ENCODE measurements at regions not wholly inside any gene's neighbourhood (a gene's known extent, or its start where the extent isn't known, plus 50 kb on each side); places are given as distances from the start of the nearest gene placed in this dataset.

- TF ChIP-seq BDP1 (IDR thresholded peaks at IDR 0.05; ENCODE audit: insufficient read depth, insufficient read length) = no peak
- TF ChIP-seq ZNF274 (IDR thresholded peaks at IDR 0.05; ENCODE audit: borderline replicate concordance, low read depth, low read length) = no peak
- no peak for TF ChIP-seq RNF2 (IDR thresholded peaks at IDR 0.05)
- TF ChIP-seq L3MBTL2 (IDR thresholded peaks at IDR 0.05) = no peak
- no peak for TF ChIP-seq ATF7 (IDR thresholded peaks at IDR 0.05)
Measured at GRCh38 chrX:46256875-46257274, 288.3 kb downstream of the ZNF674 start (continued).

- H3K4me2 ChIP-seq (ENCODE audit: insufficient read depth, low read length) = no peak overlapping the region
- no peak for DNase-seq (ENCODE audit: extremely low read depth in 1 of 4, low spot score in 3 of 4)
- no peak for TF ChIP-seq ZBTB2 (IDR thresholded peaks at IDR 0.05)
- no peak for TF ChIP-seq ZNF668 (CRISPR knock-in tag; IDR thresholded peaks at IDR 0.05)
- no peak for TF ChIP-seq ATF1 (CRISPR knock-in tag; IDR thresholded peaks at IDR 0.05)
- no peak for TF ChIP-seq ATF1 (tag; IDR thresholded peaks at IDR 0.05)
- no peak for TF ChIP-seq CCAR2 (IDR thresholded peaks at IDR 0.05; ENCODE audit: low read depth, low read length)
- no peak for TF ChIP-seq ZNF3 (CRISPR knock-in tag; IDR thresholded peaks at IDR 0.05)
- TF ChIP-seq MITF (IDR thresholded peaks at IDR 0.05) = no peak
- TF ChIP-seq ZBTB49 (CRISPR knock-in tag; IDR thresholded peaks at IDR 0.05; ENCODE audit: borderline replicate concordance) = no peak
- TF ChIP-seq TFAP4 (CRISPR knock-in tag; IDR thresholded peaks at IDR 0.05; ENCODE audit: borderline replicate concordance) = no peak
Measured at GRCh38 chrX:46255046-46255445, 290.2 kb downstream of the ZNF674 start.

More at GRCh38 chrX:46255046-46255445, 290.2 kb downstream of the ZNF674 start:
- Histone ChIP-seq H3K9me1 (ENCODE audit: control insufficient read depth, insufficient read depth, low read length) (no peaks in the 10 kb centered on the region), H4K20me1 (replicated peaks; ENCODE audit: control insufficient read depth, insufficient read depth, low read length) (no peaks in the 10 kb centered on the region), H3K4me1 (replicated peaks in 1 of 2; ENCODE audit: control insufficient read depth in 2 of 2, insufficient read depth in 2 of 2, low read length in 2 of 2) (no peaks in the 10 kb centered on the region), H3K4me3 (no peak overlapping the region), H3K9ac (ENCODE audit: insufficient read depth in 1 of 2, low read depth in 2 of 2, low read length in 2 of 2) (no peak overlapping the region), H3K27ac (ENCODE audit: extremely low read depth, low read depth, low read length) (no peak overlapping the region), H3K79me2 (ENCODE audit: control insufficient read depth, insufficient read depth, low read length) (no peaks in the 10 kb centered on the region), H3K27me3 (ENCODE audit: control insufficient read depth in 2 of 2, insufficient read depth in 2 of 2, low read length in 2 of 2) (no peaks in the 10 kb centered on the region), H2AFZ (ENCODE audit: low read depth, low read length) (no peak overlapping the region), H3K9me3 (replicated peaks; ENCODE audit: control insufficient read depth, insufficient read depth, low read depth, low read length) (no peaks in the 10 kb centered on the region), H3K36me3 (ENCODE audit: control insufficient read depth, insufficient read depth, low read length) (no peaks in the 10 kb centered on the region)
- intact Hi-C loops (cut with micrococcal nuclease) = no loop called here
- ATAC-seq (no peak), FAIRE-seq (no peak)
- POLR2A ChIA-PET = no interaction called here
- CTCF ChIA-PET (ENCODE audit: low intra/inter-chr PET ratio) = no interaction called here
- in situ Hi-C loops (cut with MboI) = no loop called here
- WGBS (ENCODE audit: insufficient coverage, low coverage, missing lambda C conversion rate) = 0% methylated on average over 1 of the region's 1 CpG
- no TSS peak for BruUV-seq (replicated peaks)
